Prostate gland (tissue), 2 donors: ENCODE measurements at regions not wholly inside any gene's neighbourhood (a gene's known extent, or its start where the extent isn't known, plus 50 kb on each side); places are given as distances from the start of the nearest gene placed in this dataset.

Experiments
- CTCF ChIP-seq, 4 experiments: fragments of 200-600 bp in 2 of 4; fragments of 450-650 bp in 2 of 4; sonication (generic) in 2 of 4; IDR thresholded peaks; 1 replicate in 3 of 4; 2 replicates in 1 of 4; pipeline ENCODE4 v1.5.1; 2016 to 2019; ENCODE audit warnings: antibody characterized with exemption in 4 of 4, mild to moderate bottlenecking in 2 of 4, moderate library complexity in 2 of 4
- POLR2A ChIP-seq: fragments of 450-650 bp; IDR thresholded peaks from one replicate; pipeline ENCODE4 v1.6.1; 2016; ENCODE audit warnings: antibody characterized with exemption, mild to moderate bottlenecking

GRCh38 chr12:116495260-116495659, 63.9 kb upstream of the MAP1LC3B2 start:
- no peak for TF ChIP-seq CTCF (IDR thresholded peaks at IDR 0.05)
- TF ChIP-seq POLR2A = no peak
